ENCODE measurements at regions not wholly inside any gene's neighbourhood (a gene's known extent, or its start where the extent isn't known, plus 50 kb on each side); places are given as distances from the start of the nearest gene placed in this dataset.
A peak's percentile ranks its signal among the peaks of the same experiment; 100 is the strongest.
"Not testable (repeated sequence)": the region's sequence is repeated elsewhere in the genome, so short reads cannot be mapped to it uniquely, and the experiment has no call there.

GRCh38 chr6:115058414-115059211, 715.8 kb upstream of the HS3ST5 start:
- peak; percentile 3 to 72 (median 36) for DNase-seq
- Histone ChIP-seq H3K36me3 (ENCODE audit: control insufficient read depth in 4 of 4, insufficient read depth in 4 of 4, low read length in 3 of 4) (no peaks in the 10 kb centered on the region), H3K27me3 (replicated peaks in 2 of 5; ENCODE audit: control insufficient read depth in 4 of 5, insufficient read depth in 5 of 5, low read length in 4 of 5) (no peaks in the 10 kb centered on the region), H3K9me3 (ENCODE audit: control extremely low read depth in 1 of 5, control insufficient read depth in 4 of 5, insufficient read depth in 2 of 5, low read depth in 1 of 5, low read length in 4 of 5) (no peaks in the 10 kb centered on the region), H3K4me3 (ENCODE audit: control insufficient read depth in 1 of 7, extremely low read depth in 1 of 7, insufficient read depth in 4 of 7, low read depth in 2 of 7, low read length in 6 of 7) (no peak overlapping the region), H3K27ac (ENCODE audit: insufficient read depth in 1 of 2, low read depth in 1 of 2, low read length in 2 of 2, poor library complexity in 1 of 2, severe bottlenecking in 2 of 2) (no peak overlapping the region), H3K4me1 (ENCODE audit: control extremely low read depth in 1 of 4, control insufficient read depth in 4 of 4, insufficient read depth in 4 of 4, low read length in 3 of 4) (peaks cover 0 to 8% (median 4%) of the 10 kb centered on the region in 4 experiments)
- ChIA-PET POLR2A (no interaction called here), CTCF (no interaction called here)
- WGBS (ENCODE audit: insufficient coverage): no CpG with 5 or more reads among the region's 3 CpGs

GRCh38 chr6:115055579-115055978, 712.8 kb upstream of the HS3ST5 start:
- ChIA-PET POLR2A (no interaction called here), CTCF (no interaction called here)
- no peak overlapping the region for H3K27ac ChIP-seq (ENCODE audit: insufficient read depth in 1 of 2, low read depth in 1 of 2, low read length in 2 of 2, poor library complexity in 1 of 2, severe bottlenecking in 2 of 2)
- no peaks in the 10 kb centered on the region for H3K36me3 ChIP-seq (ENCODE audit: control insufficient read depth in 4 of 4, insufficient read depth in 4 of 4, low read length in 3 of 4)
- no peak overlapping the region for H3K4me3 ChIP-seq (ENCODE audit: control insufficient read depth in 1 of 7, extremely low read depth in 1 of 7, insufficient read depth in 4 of 7, low read depth in 2 of 7, low read length in 6 of 7)
- H3K9me3 ChIP-seq (ENCODE audit: control extremely low read depth in 1 of 5, control insufficient read depth in 4 of 5, insufficient read depth in 2 of 5, low read depth in 1 of 5, low read length in 4 of 5): no peaks in the 10 kb centered on the region
- H3K27me3 ChIP-seq (replicated peaks in 2 of 5; ENCODE audit: control insufficient read depth in 4 of 5, insufficient read depth in 5 of 5, low read length in 4 of 5): no peaks in the 10 kb centered on the region
- DNase-seq: no peak
- H3K4me1 ChIP-seq (ENCODE audit: control extremely low read depth in 1 of 4, control insufficient read depth in 4 of 4, insufficient read depth in 4 of 4, low read length in 3 of 4): peaks cover 0 to 8% (median 4%) of the 10 kb centered on the region in 4 experiments

GRCh38 chr6:115054242-115054641, 711.4 kb upstream of the HS3ST5 start:
- DNase-seq; H3K27ac ChIP-seq (ENCODE audit: insufficient read depth in 1 of 2, low read depth in 1 of 2, low read length in 2 of 2, poor library complexity in 1 of 2, severe bottlenecking in 2 of 2); H3K27me3 ChIP-seq (replicated peaks in 2 of 5; ENCODE audit: control insufficient read depth in 4 of 5, insufficient read depth in 5 of 5, low read length in 4 of 5); POLR2A ChIA-PET; H3K4me3 ChIP-seq (ENCODE audit: control insufficient read depth in 1 of 7, extremely low read depth in 1 of 7, insufficient read depth in 4 of 7, low read depth in 2 of 7, low read length in 6 of 7); H3K4me1 ChIP-seq (ENCODE audit: control extremely low read depth in 1 of 4, control insufficient read depth in 4 of 4, insufficient read depth in 4 of 4, low read length in 3 of 4); H3K9me3 ChIP-seq (ENCODE audit: control extremely low read depth in 1 of 5, control insufficient read depth in 4 of 5, insufficient read depth in 2 of 5, low read depth in 1 of 5, low read length in 4 of 5); H3K36me3 ChIP-seq (ENCODE audit: control insufficient read depth in 4 of 4, insufficient read depth in 4 of 4, low read length in 3 of 4): not testable (repeated sequence)
- WGBS (ENCODE audit: insufficient coverage): no CpG with 5 or more reads among the region's 3 CpGs
- CTCF ChIA-PET: interaction anchor here (0.6 kb wide), 1 partner anchor 92 kb away, joined by 4 read pairs; no protein-coding TSS in a partner anchor

- H3K27me3 ChIP-seq (replicated peaks in 2 of 5; ENCODE audit: control insufficient read depth in 4 of 5, insufficient read depth in 5 of 5, low read length in 4 of 5): no peaks in the 10 kb centered on the region
- no peaks in the 10 kb centered on the region for H3K4me1 ChIP-seq (ENCODE audit: control extremely low read depth in 1 of 4, control insufficient read depth in 4 of 4, insufficient read depth in 4 of 4, low read length in 3 of 4)
- no peak overlapping the region for H3K27ac ChIP-seq (ENCODE audit: insufficient read depth in 1 of 2, low read depth in 1 of 2, low read length in 2 of 2, poor library complexity in 1 of 2, severe bottlenecking in 2 of 2)
- no peaks in the 10 kb centered on the region for H3K9me3 ChIP-seq (ENCODE audit: control extremely low read depth in 1 of 5, control insufficient read depth in 4 of 5, insufficient read depth in 2 of 5, low read depth in 1 of 5, low read length in 4 of 5)
- POLR2A ChIA-PET: no interaction called here
- WGBS (ENCODE audit: insufficient coverage): 100% methylated on average over 1 of the region's 3 CpGs
- H3K4me3 ChIP-seq (ENCODE audit: control insufficient read depth in 1 of 7, extremely low read depth in 1 of 7, insufficient read depth in 4 of 7, low read depth in 2 of 7, low read length in 6 of 7): no peak overlapping the region
- DNase-seq: no peak
- CTCF ChIA-PET: no interaction called here
- H3K36me3 ChIP-seq (ENCODE audit: control insufficient read depth in 4 of 4, insufficient read depth in 4 of 4, low read length in 3 of 4): no peaks in the 10 kb centered on the region
Observed at GRCh38 chr6:115053169-115053860, 710.5 kb upstream of the HS3ST5 start.

GRCh38 chr6:115016593-115016992, 673.8 kb upstream of the HS3ST5 start:
- 90% methylated on average over 2 of the region's 2 CpGs for WGBS (ENCODE audit: insufficient coverage)
- Histone ChIP-seq H3K4me3 (ENCODE audit: control insufficient read depth in 1 of 7, extremely low read depth in 1 of 7, insufficient read depth in 4 of 7, low read depth in 2 of 7, low read length in 6 of 7) (no peak overlapping the region), H3K9me3 (ENCODE audit: control extremely low read depth in 1 of 5, control insufficient read depth in 4 of 5, insufficient read depth in 2 of 5, low read depth in 1 of 5, low read length in 4 of 5) (peaks cover 0 to 2% (median 0%) of the 10 kb centered on the region in 5 experiments), H3K36me3 (ENCODE audit: control insufficient read depth in 4 of 4, insufficient read depth in 4 of 4, low read length in 3 of 4) (no peaks in the 10 kb centered on the region), H3K4me1 (ENCODE audit: control extremely low read depth in 1 of 4, control insufficient read depth in 4 of 4, insufficient read depth in 4 of 4, low read length in 3 of 4) (no peaks in the 10 kb centered on the region), H3K27ac (ENCODE audit: insufficient read depth in 1 of 2, low read depth in 1 of 2, low read length in 2 of 2, poor library complexity in 1 of 2, severe bottlenecking in 2 of 2) (no peak overlapping the region), H3K27me3 (replicated peaks in 2 of 5; ENCODE audit: control insufficient read depth in 4 of 5, insufficient read depth in 5 of 5, low read length in 4 of 5) (no peaks in the 10 kb centered on the region)
- ChIA-PET CTCF (no interaction called here), POLR2A (no interaction called here)
- DNase-seq: no peak

- peaks cover 0 to 4% (median 0%) of the 10 kb centered on the region in 5 experiments for H3K9me3 ChIP-seq (ENCODE audit: control extremely low read depth in 1 of 5, control insufficient read depth in 4 of 5, insufficient read depth in 2 of 5, low read depth in 1 of 5, low read length in 4 of 5)
- H3K4me1 ChIP-seq (ENCODE audit: control extremely low read depth in 1 of 4, control insufficient read depth in 4 of 4, insufficient read depth in 4 of 4, low read length in 3 of 4): no peaks in the 10 kb centered on the region
- no CpG with 5 or more reads among the region's 4 CpGs for WGBS (ENCODE audit: insufficient coverage)
- H3K27ac ChIP-seq (ENCODE audit: insufficient read depth in 1 of 2, low read depth in 1 of 2, low read length in 2 of 2, poor library complexity in 1 of 2, severe bottlenecking in 2 of 2): no peak overlapping the region
- no peaks in the 10 kb centered on the region for H3K36me3 ChIP-seq (ENCODE audit: control insufficient read depth in 4 of 4, insufficient read depth in 4 of 4, low read length in 3 of 4)
- DNase-seq: no peak
- no peaks in the 10 kb centered on the region for H3K27me3 ChIP-seq (replicated peaks in 2 of 5; ENCODE audit: control insufficient read depth in 4 of 5, insufficient read depth in 5 of 5, low read length in 4 of 5)
- POLR2A ChIA-PET: no interaction called here
- no peak overlapping the region for H3K4me3 ChIP-seq (ENCODE audit: control insufficient read depth in 1 of 7, extremely low read depth in 1 of 7, insufficient read depth in 4 of 7, low read depth in 2 of 7, low read length in 6 of 7)
- CTCF ChIA-PET: no interaction called here
Observed at GRCh38 chr6:115004982-115005381, 662.2 kb upstream of the HS3ST5 start.

GRCh38 chr6:115004204-115004603, 661.4 kb upstream of the HS3ST5 start:
- H3K4me1 ChIP-seq (ENCODE audit: control extremely low read depth in 1 of 4, control insufficient read depth in 4 of 4, insufficient read depth in 4 of 4, low read length in 3 of 4): no peaks in the 10 kb centered on the region
- H3K4me3 ChIP-seq (ENCODE audit: control insufficient read depth in 1 of 7, extremely low read depth in 1 of 7, insufficient read depth in 4 of 7, low read depth in 2 of 7, low read length in 6 of 7): no peak overlapping the region
- ChIA-PET POLR2A (no interaction called here), CTCF (no interaction called here)
- no peaks in the 10 kb centered on the region for H3K36me3 ChIP-seq (ENCODE audit: control insufficient read depth in 4 of 4, insufficient read depth in 4 of 4, low read length in 3 of 4)
- H3K27me3 ChIP-seq (replicated peaks in 2 of 5; ENCODE audit: control insufficient read depth in 4 of 5, insufficient read depth in 5 of 5, low read length in 4 of 5): no peaks in the 10 kb centered on the region
- DNase-seq: no peak
- H3K9me3 ChIP-seq (ENCODE audit: control extremely low read depth in 1 of 5, control insufficient read depth in 4 of 5, insufficient read depth in 2 of 5, low read depth in 1 of 5, low read length in 4 of 5): peaks cover 0 to 4% (median 0%) of the 10 kb centered on the region in 5 experiments
- WGBS (ENCODE audit: insufficient coverage): no CpG with 5 or more reads among the region's 1 CpG
- H3K27ac ChIP-seq (ENCODE audit: insufficient read depth in 1 of 2, low read depth in 1 of 2, low read length in 2 of 2, poor library complexity in 1 of 2, severe bottlenecking in 2 of 2): no peak overlapping the region
